Stomach (tissue), 4 donors: ENCODE measurements at regions not wholly inside any gene's neighbourhood (a gene's known extent, or its start where the extent isn't known, plus 50 kb on each side); places are given as distances from the start of the nearest gene placed in this dataset.

ENCODE experiments used
- EP300 ChIP-seq: sonication (generic); formaldehyde crosslinking; IDR thresholded peaks from one replicate; pipeline ENCODE4 v1.6.1; 2017; ENCODE audit warnings: antibody characterized with exemption
- POLR2A ChIP-seq, 4 donors: fragments of 450-650 bp; IDR thresholded peaks; one replicate each; pipeline ENCODE4 v1.6.1; 2016; ENCODE audit warnings: antibody characterized with exemption in 4 of 4, control low read depth in 2 of 4, mild to moderate bottlenecking in 1 of 4, moderate library complexity in 1 of 4
- POLR2AphosphoS5 ChIP-seq, 3 donors: sonication (generic); formaldehyde crosslinking; IDR thresholded peaks; one replicate each; pipeline ENCODE4 v1.6.1; 2016; ENCODE audit warnings: antibody characterized with exemption in 3 of 3
- TF ChIP-seq, protein P1 (sequence below), 7 experiments: fragments of 450-650 bp in 4 of 7; fragments of 200-600 bp in 3 of 7; sonication (generic) in 3 of 7; IDR thresholded peaks; one replicate each; pipeline ENCODE4 v1.5.1; 2016 to 2019; ENCODE audit warnings: antibody characterized with exemption in 7 of 7, control low read depth in 2 of 7, mild to moderate bottlenecking in 1 of 7

DNA sequence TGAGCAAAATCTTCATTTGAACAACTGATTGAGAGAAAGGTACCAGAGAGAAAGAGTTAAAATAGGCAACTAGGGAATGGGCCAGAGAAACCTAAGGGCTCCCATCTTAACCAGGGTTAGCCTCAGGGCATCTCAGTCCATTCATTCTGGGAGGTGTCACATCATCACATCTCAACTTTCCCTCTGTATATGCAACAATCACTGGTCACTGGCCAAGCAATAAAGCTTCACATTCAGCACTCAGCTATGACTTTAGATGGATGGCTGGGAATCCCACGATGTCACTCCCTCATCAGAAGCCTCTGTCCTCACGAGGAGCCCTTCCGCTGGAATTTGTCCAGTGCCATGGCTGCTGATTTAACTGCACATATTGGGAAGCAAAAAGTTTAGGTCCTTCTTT, 172.1 kb upstream of the MGMT start:
- TF ChIP-seq, protein P1, sequence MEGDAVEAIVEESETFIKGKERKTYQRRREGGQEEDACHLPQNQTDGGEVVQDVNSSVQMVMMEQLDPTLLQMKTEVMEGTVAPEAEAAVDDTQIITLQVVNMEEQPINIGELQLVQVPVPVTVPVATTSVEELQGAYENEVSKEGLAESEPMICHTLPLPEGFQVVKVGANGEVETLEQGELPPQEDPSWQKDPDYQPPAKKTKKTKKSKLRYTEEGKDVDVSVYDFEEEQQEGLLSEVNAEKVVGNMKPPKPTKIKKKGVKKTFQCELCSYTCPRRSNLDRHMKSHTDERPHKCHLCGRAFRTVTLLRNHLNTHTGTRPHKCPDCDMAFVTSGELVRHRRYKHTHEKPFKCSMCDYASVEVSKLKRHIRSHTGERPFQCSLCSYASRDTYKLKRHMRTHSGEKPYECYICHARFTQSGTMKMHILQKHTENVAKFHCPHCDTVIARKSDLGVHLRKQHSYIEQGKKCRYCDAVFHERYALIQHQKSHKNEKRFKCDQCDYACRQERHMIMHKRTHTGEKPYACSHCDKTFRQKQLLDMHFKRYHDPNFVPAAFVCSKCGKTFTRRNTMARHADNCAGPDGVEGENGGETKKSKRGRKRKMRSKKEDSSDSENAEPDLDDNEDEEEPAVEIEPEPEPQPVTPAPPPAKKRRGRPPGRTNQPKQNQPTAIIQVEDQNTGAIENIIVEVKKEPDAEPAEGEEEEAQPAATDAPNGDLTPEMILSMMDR (IDR thresholded peaks at IDR 0.05) = no peak
- no peak for TF ChIP-seq POLR2A (IDR thresholded peaks at IDR 0.05)
- TF ChIP-seq EP300 = no peak
- TF ChIP-seq POLR2AphosphoS5 (IDR thresholded peaks at IDR 0.05) = no peak
